ENCODE measurements at regions not wholly inside any gene's neighbourhood (a gene's known extent, or its start where the extent isn't known, plus 50 kb on each side); places are given as distances from the start of the nearest gene placed in this dataset.

DNA sequence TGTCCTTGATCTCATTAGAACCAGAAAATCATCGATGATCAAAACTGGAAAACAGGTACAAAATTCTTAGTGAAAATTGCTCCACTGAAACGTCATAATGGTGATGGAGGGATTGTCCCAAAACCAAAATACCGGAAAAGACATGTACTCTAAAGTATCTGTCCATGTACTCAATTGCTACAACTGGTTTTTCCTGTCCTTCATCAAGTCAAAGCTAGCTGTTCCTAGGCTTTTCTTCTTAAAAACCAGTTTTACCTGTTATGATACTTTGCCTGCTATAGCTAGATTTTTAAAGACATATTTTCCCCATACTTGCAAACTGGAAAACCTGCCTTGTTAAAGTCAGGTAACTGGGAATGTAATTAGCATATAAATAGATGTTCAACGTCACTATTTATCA, 50.5 kb upstream of the LRRC1 start:
- TF ChIP-seq, protein P1, sequence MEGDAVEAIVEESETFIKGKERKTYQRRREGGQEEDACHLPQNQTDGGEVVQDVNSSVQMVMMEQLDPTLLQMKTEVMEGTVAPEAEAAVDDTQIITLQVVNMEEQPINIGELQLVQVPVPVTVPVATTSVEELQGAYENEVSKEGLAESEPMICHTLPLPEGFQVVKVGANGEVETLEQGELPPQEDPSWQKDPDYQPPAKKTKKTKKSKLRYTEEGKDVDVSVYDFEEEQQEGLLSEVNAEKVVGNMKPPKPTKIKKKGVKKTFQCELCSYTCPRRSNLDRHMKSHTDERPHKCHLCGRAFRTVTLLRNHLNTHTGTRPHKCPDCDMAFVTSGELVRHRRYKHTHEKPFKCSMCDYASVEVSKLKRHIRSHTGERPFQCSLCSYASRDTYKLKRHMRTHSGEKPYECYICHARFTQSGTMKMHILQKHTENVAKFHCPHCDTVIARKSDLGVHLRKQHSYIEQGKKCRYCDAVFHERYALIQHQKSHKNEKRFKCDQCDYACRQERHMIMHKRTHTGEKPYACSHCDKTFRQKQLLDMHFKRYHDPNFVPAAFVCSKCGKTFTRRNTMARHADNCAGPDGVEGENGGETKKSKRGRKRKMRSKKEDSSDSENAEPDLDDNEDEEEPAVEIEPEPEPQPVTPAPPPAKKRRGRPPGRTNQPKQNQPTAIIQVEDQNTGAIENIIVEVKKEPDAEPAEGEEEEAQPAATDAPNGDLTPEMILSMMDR (IDR thresholded peaks at IDR 0.05; ENCODE audit: low read depth, low read length) = no peak
- no peak for TF ChIP-seq EZH2phosphoT487 (IDR thresholded peaks at IDR 0.05; ENCODE audit: low read depth)
- H3K9me3 ChIP-seq (ENCODE audit: insufficient read depth, low read length) = no peaks in the 10 kb centered on the region
- H3K36me3 ChIP-seq (replicated peaks; ENCODE audit: low read depth, low read length) = no peaks in the 10 kb centered on the region
- no peak overlapping the region for H3K4me2 ChIP-seq (ENCODE audit: low read length)
- H3K27me3 ChIP-seq (ENCODE audit: low read depth, low read length) = no peaks in the 10 kb centered on the region
- no peak overlapping the region for H3K4me3 ChIP-seq (ENCODE audit: low read length)
- no peaks in the 10 kb centered on the region for H3K4me1 ChIP-seq (ENCODE audit: low read length)
- H3K9ac ChIP-seq (ENCODE audit: low read length) = no peak overlapping the region
- no peak overlapping the region for H2AFZ ChIP-seq (ENCODE audit: low read depth, low read length)
- no peaks in the 10 kb centered on the region for H4K20me1 ChIP-seq (ENCODE audit: insufficient read depth, low read length)
- H3K27ac ChIP-seq (ENCODE audit: low read length) = no peak overlapping the region
- H3K79me2 ChIP-seq (ENCODE audit: low read length) = no peaks in the 10 kb centered on the region

DNA sequence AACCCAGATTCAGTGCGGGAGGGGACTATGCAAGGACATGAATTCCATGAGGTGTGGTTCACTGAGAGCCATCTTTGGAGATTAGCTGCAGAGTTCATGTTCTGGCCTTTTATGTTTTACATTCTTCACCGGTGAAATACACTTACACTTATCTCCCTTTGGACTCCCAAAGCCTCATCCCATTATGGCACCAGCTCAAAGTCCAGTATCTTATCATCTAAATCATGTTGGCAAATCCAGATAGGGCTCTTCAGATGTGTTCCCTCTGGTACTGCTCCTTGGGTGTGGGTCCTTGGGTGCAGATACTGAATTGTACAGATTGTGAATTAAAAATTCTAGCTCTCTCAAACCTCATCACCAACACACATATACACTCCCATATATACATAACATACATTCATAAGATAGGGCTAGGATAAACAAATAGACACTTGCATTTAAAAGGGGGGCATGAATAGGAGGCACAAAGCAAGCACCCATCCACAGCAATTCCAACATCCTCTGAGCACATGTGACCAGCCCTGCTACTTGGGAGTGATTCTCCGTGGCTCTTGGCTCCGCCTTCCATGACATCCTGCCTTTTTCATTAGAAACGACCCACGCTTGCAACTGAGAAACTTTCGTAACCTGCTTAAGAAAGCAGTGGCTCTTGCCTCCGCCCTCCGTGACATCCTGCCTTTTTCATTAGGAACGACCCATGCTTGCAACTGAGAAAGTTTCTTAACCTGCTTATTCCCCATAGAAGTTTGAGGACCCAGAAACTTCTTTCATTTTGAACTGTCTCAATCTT, 53.6 kb upstream of the LRRC1 start:
- H3K79me2 ChIP-seq (ENCODE audit: low read length) = no peaks in the 10 kb centered on the region
- no peaks in the 10 kb centered on the region for H4K20me1 ChIP-seq (ENCODE audit: insufficient read depth, low read length)
- H3K9ac ChIP-seq (ENCODE audit: low read length) = no peak overlapping the region
- no peak overlapping the region for H3K4me3 ChIP-seq (ENCODE audit: low read length)
- no peak overlapping the region for H3K27ac ChIP-seq (ENCODE audit: low read length)
- no peak overlapping the region for H2AFZ ChIP-seq (ENCODE audit: low read depth, low read length)
- H3K9me3 ChIP-seq (ENCODE audit: insufficient read depth, low read length) = no peaks in the 10 kb centered on the region
- no peaks in the 10 kb centered on the region for H3K27me3 ChIP-seq (ENCODE audit: low read depth, low read length)
- H3K4me2 ChIP-seq (ENCODE audit: low read length) = no peak overlapping the region
- TF ChIP-seq, protein P1 (IDR thresholded peaks at IDR 0.05; ENCODE audit: low read depth, low read length) = no peak
- TF ChIP-seq EZH2phosphoT487 (IDR thresholded peaks at IDR 0.05; ENCODE audit: low read depth) = no peak
- no peaks in the 10 kb centered on the region for H3K36me3 ChIP-seq (replicated peaks; ENCODE audit: low read depth, low read length)
- H3K4me1 ChIP-seq (ENCODE audit: low read length) = no peaks in the 10 kb centered on the region

DNA sequence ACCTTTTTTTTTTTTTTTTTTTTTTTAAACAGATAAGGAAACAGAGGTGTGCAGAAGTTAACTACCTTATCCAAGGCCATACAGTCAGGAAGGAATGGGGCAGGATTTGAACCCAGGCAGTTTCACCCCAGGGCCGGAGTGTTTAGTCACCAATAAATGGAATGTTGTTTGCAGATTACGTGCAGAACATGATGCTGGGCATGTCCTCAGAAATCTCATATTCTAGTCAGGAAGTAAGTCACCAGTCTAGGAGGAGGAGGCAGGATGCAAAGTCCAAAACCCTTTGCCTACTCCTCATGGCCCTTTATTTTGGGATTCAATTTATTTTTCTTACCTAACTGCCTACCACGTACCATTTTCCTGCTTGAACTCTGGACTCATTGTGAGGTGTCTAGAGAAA, 57.1 kb upstream of the LRRC1 start:
- no peak overlapping the region for H3K4me3 ChIP-seq (ENCODE audit: low read length)
- H3K9ac ChIP-seq (ENCODE audit: low read length) = no peak overlapping the region
- H2AFZ ChIP-seq (ENCODE audit: low read depth, low read length) = no peak overlapping the region
- no peaks in the 10 kb centered on the region for H3K36me3 ChIP-seq (replicated peaks; ENCODE audit: low read depth, low read length)
- H4K20me1 ChIP-seq (ENCODE audit: insufficient read depth, low read length) = no peaks in the 10 kb centered on the region
- no peaks in the 10 kb centered on the region for H3K27me3 ChIP-seq (ENCODE audit: low read depth, low read length)
- H3K4me1 ChIP-seq (ENCODE audit: low read length) = 0 out of 2 replicates have a peak, but pooled peaks cover 4% of the 10 kb centered on the region
- H3K27ac ChIP-seq (ENCODE audit: low read length) = no peak overlapping the region
- TF ChIP-seq, protein P1 (IDR thresholded peaks at IDR 0.05; ENCODE audit: low read depth, low read length) = no peak
- no peak for TF ChIP-seq EZH2phosphoT487 (IDR thresholded peaks at IDR 0.05; ENCODE audit: low read depth)
- H3K4me2 ChIP-seq (ENCODE audit: low read length) = no peak overlapping the region
- H3K9me3 ChIP-seq (ENCODE audit: insufficient read depth, low read length) = no peaks in the 10 kb centered on the region
- H3K79me2 ChIP-seq (ENCODE audit: low read length) = no peaks in the 10 kb centered on the region

DNA sequence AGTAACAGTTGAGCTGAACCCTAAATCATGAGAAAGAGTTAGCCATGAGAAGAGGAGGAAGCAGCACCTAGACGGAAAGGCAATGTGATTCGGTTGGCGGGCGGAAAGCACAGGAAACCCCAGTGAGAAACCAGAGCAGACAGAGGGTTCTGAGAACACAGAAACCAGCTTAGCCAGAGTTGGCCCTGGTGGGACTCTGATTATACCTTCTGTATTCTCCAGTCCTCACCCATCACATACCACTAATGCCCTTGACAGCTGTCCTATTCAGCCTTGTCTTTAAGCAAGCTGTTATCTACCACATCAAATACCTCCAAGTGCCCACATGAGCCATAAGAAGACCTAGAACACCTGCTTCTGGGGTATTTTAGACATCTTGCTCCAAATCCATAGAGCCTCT, 58.9 kb upstream of the LRRC1 start:
- no peak overlapping the region for H3K4me2 ChIP-seq (ENCODE audit: low read length)
- no peak for TF ChIP-seq EZH2phosphoT487 (IDR thresholded peaks at IDR 0.05; ENCODE audit: low read depth)
- TF ChIP-seq, protein P1 (IDR thresholded peaks at IDR 0.05; ENCODE audit: low read depth, low read length) = no peak
- no peaks in the 10 kb centered on the region for H4K20me1 ChIP-seq (ENCODE audit: insufficient read depth, low read length)
- H3K9me3 ChIP-seq (ENCODE audit: insufficient read depth, low read length) = no peaks in the 10 kb centered on the region
- no peak overlapping the region for H3K27ac ChIP-seq (ENCODE audit: low read length)
- peaks cover 13% of the 10 kb centered on the region for H3K4me1 ChIP-seq (ENCODE audit: low read length)
- H3K4me3 ChIP-seq (ENCODE audit: low read length) = no peak overlapping the region
- no peaks in the 10 kb centered on the region for H3K27me3 ChIP-seq (ENCODE audit: low read depth, low read length)
- no peaks in the 10 kb centered on the region for H3K79me2 ChIP-seq (ENCODE audit: low read length)
- H2AFZ ChIP-seq (ENCODE audit: low read depth, low read length) = no peak overlapping the region
- no peak overlapping the region for H3K9ac ChIP-seq (ENCODE audit: low read length)
- H3K36me3 ChIP-seq (replicated peaks; ENCODE audit: low read depth, low read length) = no peaks in the 10 kb centered on the region

All from OCI-LY3 (cell line).